Pancreas (tissue), 10 donors: ENCODE measurements at regions not wholly inside any gene's neighbourhood (a gene's known extent, or its start where the extent isn't known, plus 50 kb on each side); places are given as distances from the start of the nearest gene placed in this dataset.

Experiments used
- ATAC-seq, 4 donors: fragments of 200-7000 bp; cut with Tn5 transposase; one replicate each; pipeline versions ENCODE4 v1.8.0 to v1.9.1; 2020; ENCODE audit warnings: mild to moderate bottlenecking in 4 of 4, moderate library complexity in 4 of 4
- DNase-seq, 6 donors: peaks; one replicate each; pipeline ENCODE4 v3.0.0-alpha.2; 2020
- FAIRE-seq: peaks from 2 replicates; lab custom pipeline; 2012; peaks lifted over from hg19 to GRCh38; lab: Jason Lieb, UNC
- H3K27ac ChIP-seq, 4 donors: fragments of 200-600 bp; sonication (generic); 1 replicate in 3 of 4; 2 replicates in 1 of 4; pipeline versions ENCODE4 v1.5.0 to v1.8.0; 2020
- H3K27me3 ChIP-seq, 4 donors: fragments of 200-600 bp; one replicate each; pipeline ENCODE4 v1.8.0; 2021
- H3K36me3 ChIP-seq, 3 donors: fragments of 200-600 bp; sonication (generic) in 1 of 3; one replicate each; pipeline versions ENCODE4 v1.5.0 to v1.8.0; 2020 to 2021
- H3K4me1 ChIP-seq, 3 donors: fragments of 200-600 bp; one replicate each; pipeline ENCODE4 v1.8.0; 2021
- H3K4me3 ChIP-seq, 4 donors: fragments of 200-600 bp; sonication (generic) in 2 of 4; one replicate each; pipeline versions ENCODE4 v1.5.0 to v1.8.0; 2020 to 2021
- H3K9me3 ChIP-seq, 4 donors: fragments of 200-600 bp; one replicate each; pipeline ENCODE4 v1.8.0; 2021
- WGBS, 2 donors: extraction: QIAGEN DNeasy Blood & Tissue Kit; methylation state at CpG; one replicate each; pipeline ENCODE4 v1.1.7; 2013; 5-methylcytosine and 5-hydroxymethylcytosine counted together
- intact Hi-C, 3 donors: fragments of 100-400 bp; cut with DNase I; formaldehyde crosslinking; loops; one replicate each; pipeline versions ENCODE4 v1.11.1 to v1.14.2; 2022
- TF ChIP-seq, protein P1 (sequence below), 4 donors: fragments of 200-600 bp; sonication (generic) in 3 of 4; IDR thresholded peaks; one replicate each; pipeline versions ENCODE4 v1.5.0 to v1.8.0; 2021; ENCODE audit warnings: antibody characterized with exemption in 4 of 4
- donor health status: healthy with polysubstance abuse.
- donor health status: DM: no; HTN: no; CAD: no; lungs with moderate emphysema.
- donor health status: DM: no; HTN: no; CAD: no.
- donor health status: control.
- donor health status: control.
- donor health status: Bipolar disorder and iron deficiency.
- donor health status: DM: yes; HTN: yes; CAD: no.
- donor health status: DM: no; HTN: no; CAD: no.
- donor health status: DM: no; HTN: no; CAD: no.
- donor health status: DM: yes; HTN: yes; CAD: no.

DNA sequence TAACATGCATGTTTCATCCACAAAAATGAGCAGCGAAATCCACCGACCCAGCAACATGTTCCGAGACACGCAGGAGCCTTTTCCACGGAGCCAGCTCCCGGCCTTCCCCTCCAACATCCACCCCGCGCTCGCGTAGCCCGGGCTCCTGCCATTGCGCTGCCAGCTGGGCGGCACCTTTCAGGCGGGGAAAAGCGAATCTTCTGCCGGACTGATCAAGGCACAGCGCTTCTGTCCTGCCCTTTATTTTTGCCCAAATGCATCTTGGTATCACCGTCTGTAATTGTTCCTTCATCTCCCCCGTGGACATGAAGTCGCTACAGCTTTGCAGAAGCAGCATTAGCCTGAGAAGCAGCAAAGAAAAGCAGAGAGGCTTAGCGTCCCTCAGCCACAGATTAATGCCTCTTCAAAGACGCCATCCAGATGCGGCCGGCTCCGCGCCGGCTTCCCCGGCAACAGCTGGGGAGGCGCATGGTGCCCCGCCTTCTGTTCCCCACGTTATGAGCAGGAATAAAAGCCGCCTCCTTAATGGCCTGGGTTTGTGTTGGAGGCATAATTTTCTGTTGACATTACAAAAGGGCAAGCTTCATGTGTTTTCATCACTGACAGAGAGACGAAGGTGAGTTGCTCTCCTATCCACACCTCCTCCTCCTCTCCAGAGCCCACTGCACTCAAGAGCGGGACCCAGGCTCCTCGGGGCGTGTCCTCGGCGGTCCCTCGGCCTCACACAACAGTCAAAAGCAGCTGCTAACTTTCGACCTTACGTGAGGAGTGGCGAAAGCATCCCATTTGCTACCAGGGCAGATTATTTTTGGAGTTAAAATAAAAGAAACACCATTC, 122.1 kb upstream of the SALL3 start:
- no peak for FAIRE-seq
- Histone ChIP-seq H3K9me3 (no peaks in the 10 kb centered on the region), H3K27ac (no peak overlapping the region), H3K4me3 (no peak overlapping the region), H3K36me3 (no peaks in the 10 kb centered on the region), H3K4me1 (no peaks in the 10 kb centered on the region), H3K27me3 (peaks cover 0 to 7% (median 0%) of the 10 kb centered on the region in 4 donors)
- intact Hi-C loops, result no loop called here
- no peak for ATAC-seq
- 52 to 62% methylated on average over 42 of the region's 42 CpGs for WGBS, 2 donors
- TF ChIP-seq, protein P1, sequence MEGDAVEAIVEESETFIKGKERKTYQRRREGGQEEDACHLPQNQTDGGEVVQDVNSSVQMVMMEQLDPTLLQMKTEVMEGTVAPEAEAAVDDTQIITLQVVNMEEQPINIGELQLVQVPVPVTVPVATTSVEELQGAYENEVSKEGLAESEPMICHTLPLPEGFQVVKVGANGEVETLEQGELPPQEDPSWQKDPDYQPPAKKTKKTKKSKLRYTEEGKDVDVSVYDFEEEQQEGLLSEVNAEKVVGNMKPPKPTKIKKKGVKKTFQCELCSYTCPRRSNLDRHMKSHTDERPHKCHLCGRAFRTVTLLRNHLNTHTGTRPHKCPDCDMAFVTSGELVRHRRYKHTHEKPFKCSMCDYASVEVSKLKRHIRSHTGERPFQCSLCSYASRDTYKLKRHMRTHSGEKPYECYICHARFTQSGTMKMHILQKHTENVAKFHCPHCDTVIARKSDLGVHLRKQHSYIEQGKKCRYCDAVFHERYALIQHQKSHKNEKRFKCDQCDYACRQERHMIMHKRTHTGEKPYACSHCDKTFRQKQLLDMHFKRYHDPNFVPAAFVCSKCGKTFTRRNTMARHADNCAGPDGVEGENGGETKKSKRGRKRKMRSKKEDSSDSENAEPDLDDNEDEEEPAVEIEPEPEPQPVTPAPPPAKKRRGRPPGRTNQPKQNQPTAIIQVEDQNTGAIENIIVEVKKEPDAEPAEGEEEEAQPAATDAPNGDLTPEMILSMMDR (IDR thresholded peaks at IDR 0.05), result no peak
- DNase-seq, result no peak

DNA sequence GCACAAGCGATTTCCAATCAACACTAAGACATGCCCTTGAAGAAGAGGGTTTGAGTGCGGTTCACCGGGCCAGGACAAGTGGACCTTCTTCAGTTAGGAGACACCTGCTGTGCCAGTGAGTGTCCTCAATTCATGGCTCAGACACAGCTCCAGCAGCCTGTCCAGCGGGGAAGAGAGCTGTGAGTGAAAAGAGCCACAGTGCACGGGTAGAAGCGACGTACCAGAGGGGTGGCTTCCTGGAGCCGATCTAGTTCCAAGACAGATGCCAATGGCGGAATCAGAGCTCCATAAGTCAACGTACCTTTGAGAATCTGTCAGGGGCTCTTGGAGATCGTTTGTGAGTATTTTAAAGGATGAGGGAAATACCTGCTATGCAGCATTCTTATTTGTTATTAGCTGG, 119.9 kb upstream of the SALL3 start:
- DNase-seq, result no peak
- ATAC-seq, result no peak
- Histone ChIP-seq H3K27me3 (peaks cover 0 to 7% (median 0%) of the 10 kb centered on the region in 4 donors), H3K4me3 (no peak overlapping the region), H3K27ac (no peak overlapping the region), H3K4me1 (no peaks in the 10 kb centered on the region), H3K36me3 (no peaks in the 10 kb centered on the region), H3K9me3 (no peaks in the 10 kb centered on the region)
- intact Hi-C loops, result no loop called here
- no peak for FAIRE-seq
- WGBS, 2 donors, result 58 to 59% methylated on average over 11 of the region's 11 CpGs
- TF ChIP-seq, protein P1 (IDR thresholded peaks at IDR 0.05), result no peak

DNA sequence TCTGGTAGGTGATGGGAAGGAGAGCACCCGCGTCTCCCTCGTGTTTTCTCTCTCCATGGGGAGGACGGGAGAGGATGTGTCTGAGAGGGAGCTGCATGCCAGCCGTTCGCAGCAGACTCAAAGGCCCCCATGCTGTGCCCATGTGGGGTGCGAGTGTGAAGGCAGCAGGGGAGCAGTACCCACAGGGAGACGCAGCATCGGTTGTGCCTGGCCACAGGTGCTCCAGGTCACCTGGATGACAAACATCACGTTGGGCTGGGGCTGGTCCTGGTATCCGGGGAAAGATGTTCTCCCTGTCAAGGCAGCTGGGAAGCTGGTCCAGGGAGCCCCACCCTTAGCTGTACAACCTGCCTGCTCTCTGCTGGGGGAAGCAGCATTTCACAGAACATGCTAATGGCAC, 119.5 kb upstream of the SALL3 start:
- Histone ChIP-seq H3K4me1 (no peaks in the 10 kb centered on the region), H3K27me3 (peaks cover 0 to 7% (median 0%) of the 10 kb centered on the region in 4 donors), H3K4me3 (no peak overlapping the region), H3K9me3 (no peaks in the 10 kb centered on the region), H3K27ac (no peak overlapping the region), H3K36me3 (no peaks in the 10 kb centered on the region)
- intact Hi-C loops, result no loop called here
- no peak for FAIRE-seq
- TF ChIP-seq, protein P1 (IDR thresholded peaks at IDR 0.05), result no peak
- WGBS, 2 donors, result 30 to 37% methylated on average over 11 of the region's 11 CpGs
- DNase-seq, result no peak
- no peak for ATAC-seq

DNA sequence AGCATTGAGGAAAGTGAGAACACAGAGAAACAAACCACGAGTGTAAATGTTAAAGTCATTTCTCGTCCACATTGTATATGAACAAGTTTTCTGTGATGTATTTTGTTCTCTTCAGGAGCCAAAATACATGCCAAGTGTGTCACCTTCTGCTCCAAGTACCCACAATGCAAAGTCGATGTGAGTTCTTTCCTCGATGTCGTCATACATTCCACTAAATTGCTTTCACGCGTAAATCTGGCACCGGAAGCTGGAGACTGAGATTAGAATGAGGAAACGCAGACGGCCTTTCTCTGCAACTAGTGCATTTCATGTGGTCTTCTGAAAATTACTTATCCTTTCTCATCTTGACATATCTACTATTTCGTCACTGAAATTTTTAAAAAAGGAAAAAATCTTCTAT, 118.5 kb upstream of the SALL3 start:
- ATAC-seq, result no peak
- FAIRE-seq, result no peak

More for the DNA sequence above, 118.5 kb upstream of the SALL3 start:
- WGBS, 2 donors, result 46 to 47% methylated on average over 11 of the region's 11 CpGs
- intact Hi-C loops, result no loop called here
- Histone ChIP-seq H3K36me3 (no peaks in the 10 kb centered on the region), H3K27me3 (peaks cover 0 to 7% (median 0%) of the 10 kb centered on the region in 4 donors), H3K27ac (no peak overlapping the region), H3K9me3 (no peaks in the 10 kb centered on the region), H3K4me1 (no peaks in the 10 kb centered on the region), H3K4me3 (no peak overlapping the region)
- TF ChIP-seq, protein P1 (IDR thresholded peaks at IDR 0.05), result no peak
- no peak for DNase-seq
